ENCODE measurements at regions not wholly inside any gene's neighbourhood (a gene's known extent, or its start where the extent isn't known, plus 50 kb on each side); places are given as distances from the start of the nearest gene placed in this dataset.

GRCh38 chr7:109059089-109059488 is 489.4 kb downstream of the DNAJB9 start:
- H3K79me1 ChIP-seq (ENCODE audit: low read depth in 1 of 2, low read length in 2 of 2), result no peaks in the 10 kb centered on the region
- in situ Hi-C loops (cut with MboI; ENCODE audit: low sequenced_read_pairs), result no loop called here
- H3K9ac ChIP-seq (ENCODE audit: low read depth, low read length), result no peak overlapping the region
- H4K5ac ChIP-seq (ENCODE audit: low read depth, low read length), result no peak overlapping the region
- no peak overlapping the region for H3K23ac ChIP-seq (ENCODE audit: low read depth, low read length)
- H2BK15ac ChIP-seq (ENCODE audit: low read depth, low read length), result no peak overlapping the region
- H2AK5ac ChIP-seq (ENCODE audit: low read depth, low read length), result no peak overlapping the region
- H2AK9ac ChIP-seq (replicated peaks; ENCODE audit: low read depth, low read length, poor library complexity), result no peak overlapping the region
- no peaks in the 10 kb centered on the region for H3K36me3 ChIP-seq (ENCODE audit: control insufficient read depth, insufficient read depth, low read length)
- intact Hi-C loops (cut with micrococcal nuclease), result no loop called here
- no peak overlapping the region for H3K4me2 ChIP-seq (ENCODE audit: low read depth, low read length)
- H2AFZ ChIP-seq (replicated peaks; ENCODE audit: low read length, poor library complexity), result no peak overlapping the region
- no peak overlapping the region for H3K18ac ChIP-seq (ENCODE audit: low read depth, low read length)
- H4K20me1 ChIP-seq (ENCODE audit: insufficient read depth, low read length), result no peaks in the 10 kb centered on the region
- DNase-seq, result no peak
- H3K56ac ChIP-seq (ENCODE audit: extremely low read depth, insufficient read depth, low read length), result no peak overlapping the region
- no peak overlapping the region for H3K27ac ChIP-seq (ENCODE audit: insufficient read depth, low read length)
- WGBS, 2 experiments (ENCODE audit: extremely low coverage in 2 of 2, insufficient read length in 1 of 2), result no CpG with 5 or more reads among the region's 1 CpG
- H2BK120ac ChIP-seq (ENCODE audit: low read depth, low read length), result no peak overlapping the region
- no TSS peak for BruUV-seq (replicated peaks)
- no peak for ATAC-seq (ENCODE audit: low read depth)
- CTCF ChIA-PET, result no interaction called here
- POLR2A ChIA-PET (ENCODE audit: unreplicated experiment), result no interaction called here
- H3K9me1 ChIP-seq (ENCODE audit: insufficient read depth, low read length), result no peaks in the 10 kb centered on the region
- H3K27me3 ChIP-seq (ENCODE audit: control insufficient read depth, insufficient read depth, low read length), result no peaks in the 10 kb centered on the region
- dilution Hi-C loops (cut with HindIII; ENCODE audit: low sequenced_read_pairs, unreplicated experiment), result no loop called here
- H3K4ac ChIP-seq (ENCODE audit: low read depth, low read length), result no peak overlapping the region
- H3K4me1 ChIP-seq (ENCODE audit: control insufficient read depth, insufficient read depth, low read length), result no peaks in the 10 kb centered on the region
- no peak overlapping the region for H3K4me3 ChIP-seq (ENCODE audit: insufficient read depth, low read depth, low read length)
- no peak overlapping the region for H4K91ac ChIP-seq (ENCODE audit: insufficient read depth, low read depth, low read length)
- no peak overlapping the region for H2BK20ac ChIP-seq (ENCODE audit: low read depth, low read length)
- H4K8ac ChIP-seq (ENCODE audit: low read depth in 2 of 2, low read length in 2 of 2), result no peak overlapping the region
- no peak overlapping the region for H2BK5ac ChIP-seq (ENCODE audit: low read depth, low read length, poor library complexity, severe bottlenecking)
- peaks cover 8% of the 10 kb centered on the region for H3K9me3 ChIP-seq (ENCODE audit: control insufficient read depth, insufficient read depth, low read length)
- H3K14ac ChIP-seq (replicated peaks; ENCODE audit: low read depth, low read length), result no peak overlapping the region
- TF ChIP-seq MXI1 (IDR thresholded peaks at IDR 0.05; ENCODE audit: borderline replicate concordance, low read depth, low read length), result no peak
- TF ChIP-seq CEBPB (IDR thresholded peaks at IDR 0.05; ENCODE audit: low read depth, low read length), result no peak
- no peak for TF ChIP-seq NFE2L2 (IDR thresholded peaks at IDR 0.05; ENCODE audit: low read depth, low read length)
- TF ChIP-seq CTCF (conservative IDR thresholded peaks at IDR 0.05; ENCODE audit: low read depth, low read length), result no peak
- no peak for TF ChIP-seq CHD1 (IDR thresholded peaks at IDR 0.05; ENCODE audit: low read depth, low read length)
- TF ChIP-seq RFX5 (IDR thresholded peaks at IDR 0.05; ENCODE audit: low read depth, low read length), result no peak
- TF ChIP-seq MAFK (IDR thresholded peaks at IDR 0.05; ENCODE audit: low read depth, low read length), result no peak
- TF ChIP-seq ELK1 (IDR thresholded peaks at IDR 0.05; ENCODE audit: borderline replicate concordance, low read depth, low read length), result no peak
- TF ChIP-seq POLR2A (IDR thresholded peaks at IDR 0.05; ENCODE audit: low read depth, low read length), result no peak
- TF ChIP-seq RAD21 (IDR thresholded peaks at IDR 0.05; ENCODE audit: low read length), result no peak
- no peak for TF ChIP-seq RCOR1 (IDR thresholded peaks at IDR 0.05; ENCODE audit: insufficient replicate concordance, low read length)
- no peak for TF ChIP-seq USF2 (IDR thresholded peaks at IDR 0.05; ENCODE audit: low read depth, low read length)
- no peak for TF ChIP-seq BHLHE40 (IDR thresholded peaks at IDR 0.05; ENCODE audit: low read depth, low read length)
